ENCODE measurements at regions not wholly inside any gene's neighbourhood (a gene's known extent, or its start where the extent isn't known, plus 50 kb on each side); places are given as distances from the start of the nearest gene placed in this dataset.

DNA sequence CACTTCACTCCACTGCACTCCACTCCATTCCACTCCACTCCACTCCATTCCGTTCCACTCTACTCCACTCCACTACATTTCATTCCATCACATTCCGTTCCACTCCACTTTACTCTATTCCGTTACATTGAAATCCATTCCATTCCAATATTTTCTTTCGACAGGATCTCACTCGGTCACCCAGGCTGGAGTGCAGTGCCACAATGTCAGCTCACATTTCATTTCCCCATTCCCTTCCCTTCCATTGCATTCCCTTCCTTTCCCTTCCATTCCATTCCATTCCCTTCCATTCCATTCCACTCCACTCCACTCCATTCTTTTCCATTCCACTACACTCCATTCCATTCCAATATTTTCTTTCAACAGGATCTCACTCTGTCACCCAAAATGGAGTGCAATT is 1407.6 kb upstream of the USP9Y start:
- DNase-seq (ENCODE audit: low spot score) = no peak

DNA sequence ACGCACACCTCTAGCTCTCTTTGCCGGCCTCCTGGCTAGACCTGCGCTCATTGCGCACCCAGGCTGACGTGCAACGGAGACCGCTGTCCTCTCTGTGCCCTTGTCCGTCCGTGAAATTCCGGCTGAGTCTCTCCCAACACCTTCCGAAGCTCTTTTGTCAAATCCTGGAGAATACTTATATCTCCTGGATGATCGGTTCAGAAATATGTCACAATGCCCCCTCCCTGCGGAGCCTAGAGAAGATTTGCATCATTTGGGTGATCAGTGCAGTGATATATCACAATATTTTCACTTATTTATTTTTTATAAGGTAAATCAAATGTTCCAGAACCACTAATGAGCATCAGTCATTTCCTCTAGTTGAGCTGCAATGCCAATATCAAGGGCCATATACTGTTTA is 1366.9 kb upstream of the USP9Y start:
- peak; percentile 52 for DNase-seq (ENCODE audit: low spot score)
